Activated CD4-positive, alpha-beta memory T cell treated with anti-CD3 and anti-CD28 coated beads for 36 hours (primary cell): ENCODE measurements at regions not wholly inside any gene's neighbourhood (a gene's known extent, or its start where the extent isn't known, plus 50 kb on each side); places are given as distances from the start of the nearest gene placed in this dataset.

Experiments used
- CTCF ChIA-PET: fragments of 350-600 bp; sonication (Branson Sonifier 250); formaldehyde crosslinking; loops from one replicate; lab custom pipeline; 2021; ENCODE audit warnings: antibody characterized with exemption, inconsistent platforms; lab: Charles Lee
- POLR2A ChIA-PET: fragments of 350-600 bp; sonication (Branson Sonifier 250); formaldehyde crosslinking; loops from one replicate; lab custom pipeline; 2021; ENCODE audit warnings: antibody characterized with exemption; lab: Charles Lee
- DNase-seq: peaks from one replicate; pipeline ENCODE4 v3.0.0-alpha.2; 2020
- H3K27ac Mint-ChIP-seq: one replicate; pipeline ENCODE4 v1.8.0; 2021; ENCODE audit warnings: mixed read lengths
- H3K27me3 Mint-ChIP-seq: one replicate; pipeline ENCODE4 v1.8.0; 2021; ENCODE audit warnings: mixed read lengths
- H3K36me3 Mint-ChIP-seq: one replicate; pipeline ENCODE4 v1.8.0; 2021; ENCODE audit warnings: mixed read lengths
- H3K4me1 Mint-ChIP-seq: one replicate; pipeline ENCODE4 v1.8.0; 2021; ENCODE audit warnings: low read depth, mixed read lengths
- H3K4me3 Mint-ChIP-seq: one replicate; pipeline ENCODE4 v1.8.0; 2021; ENCODE audit warnings: mild to moderate bottlenecking, mixed read lengths
- H3K9me3 Mint-ChIP-seq: one replicate; pipeline ENCODE4 v1.8.0; 2021; ENCODE audit warnings: mixed read lengths
- intact Hi-C: fragments of 100-400 bp; cut with micrococcal nuclease; formaldehyde crosslinking; loops from one replicate; pipeline ENCODE4 v1.15.1; 2023

GRCh38 chr20:56181583-56181982 lies 66.9 kb upstream of the MC3R start:
- CTCF ChIA-PET, result no interaction called here
- Mint-ChIP-seq H3K9me3 (no peaks in the 10 kb centered on the region), H3K4me3 (no peak overlapping the region), H3K36me3 (no peaks in the 10 kb centered on the region), H3K4me1 (no peaks in the 10 kb centered on the region), H3K27me3 (no peaks in the 10 kb centered on the region), H3K27ac (no peak overlapping the region)
- intact Hi-C loops, result no loop called here
- POLR2A ChIA-PET, result no interaction called here
- DNase-seq, result no peak

DNA sequence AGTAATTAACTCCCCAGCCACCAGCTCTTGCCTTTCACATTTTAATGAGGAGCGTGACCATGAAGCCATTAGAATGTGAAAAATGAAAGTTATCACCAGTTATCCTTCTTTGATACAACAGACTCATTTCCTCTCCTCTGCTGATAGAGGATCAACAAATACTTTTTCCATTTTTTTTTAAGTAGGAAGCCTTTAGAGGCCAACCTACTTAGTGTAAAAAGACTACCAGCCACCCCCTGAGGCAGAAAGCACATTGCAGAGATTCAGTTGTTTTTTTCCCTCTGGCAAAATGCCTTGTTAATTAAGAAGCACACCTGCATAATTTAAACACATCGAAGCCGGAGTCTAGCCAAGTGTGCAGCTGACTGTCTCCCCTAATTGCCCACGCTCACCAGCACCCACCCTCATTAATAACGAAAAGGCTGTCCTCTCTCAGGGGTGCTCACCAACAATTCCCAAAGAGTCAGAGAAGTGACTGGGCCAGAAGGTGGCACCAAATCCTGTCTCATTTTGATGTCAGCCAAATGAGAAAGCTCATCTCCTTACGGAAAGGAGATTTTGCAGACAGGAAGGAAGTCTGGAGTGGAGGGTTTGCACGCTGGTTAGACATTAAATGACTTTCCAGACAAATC lies 60.9 kb upstream of the MC3R start:
- no peaks in the 10 kb centered on the region for H3K27me3 Mint-ChIP-seq
- H3K36me3 Mint-ChIP-seq, result no peaks in the 10 kb centered on the region
- H3K9me3 Mint-ChIP-seq, result no peaks in the 10 kb centered on the region
- POLR2A ChIA-PET, result no interaction called here
- H3K27ac Mint-ChIP-seq, result no peak overlapping the region
- no peak overlapping the region for H3K4me3 Mint-ChIP-seq
- no peaks in the 10 kb centered on the region for H3K4me1 Mint-ChIP-seq
- CTCF ChIA-PET, result interaction anchor here (1.0 to 1.2 kb wide), 2 partner anchors 14 to 156 kb away, joined by 3 to 4 read pairs; no protein-coding TSS in a partner anchor
- intact Hi-C loops, result no loop called here
- no peak for DNase-seq

DNA sequence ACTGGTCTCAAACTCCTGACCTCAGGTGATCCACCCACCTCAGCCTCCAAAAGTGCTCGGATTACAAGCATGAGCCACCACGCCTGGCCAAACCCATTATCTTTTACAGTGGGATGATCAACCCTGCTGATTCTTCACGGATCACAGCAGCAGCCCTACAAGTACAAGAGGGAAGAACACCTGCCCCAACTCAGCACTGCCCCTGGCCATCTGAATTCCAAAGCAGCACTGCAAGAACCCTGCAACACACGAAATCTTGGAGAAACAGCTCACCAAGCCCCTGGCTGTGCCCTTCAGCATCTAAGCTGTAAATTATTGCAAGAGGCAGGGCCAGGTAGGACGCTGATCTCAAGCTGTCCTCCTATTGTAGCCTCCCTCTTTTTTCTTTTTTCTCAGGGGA lies 54.5 kb upstream of the MC3R start:
- Mint-ChIP-seq H3K36me3 (no peaks in the 10 kb centered on the region), H3K4me1 (no peaks in the 10 kb centered on the region), H3K9me3 (peaks cover 3% of the 10 kb centered on the region), H3K27me3 (no peaks in the 10 kb centered on the region), H3K27ac (no peak overlapping the region), H3K4me3 (no peak overlapping the region)
- intact Hi-C loops, result no loop called here
- ChIA-PET CTCF (no interaction called here), POLR2A (no interaction called here)
- DNase-seq, result no peak

- intact Hi-C loops, result no loop called here
- no peak overlapping the region for H3K27ac Mint-ChIP-seq
- ChIA-PET POLR2A (no interaction called here), CTCF (no interaction called here)
- no peak for DNase-seq
- H3K9me3 Mint-ChIP-seq, result peaks cover 22% of the 10 kb centered on the region
- no peaks in the 10 kb centered on the region for H3K4me1 Mint-ChIP-seq
- H3K36me3 Mint-ChIP-seq, result no peaks in the 10 kb centered on the region
- no peaks in the 10 kb centered on the region for H3K27me3 Mint-ChIP-seq
- no peak overlapping the region for H3K4me3 Mint-ChIP-seq
Observed at GRCh38 chr20:56195946-56196345, 52.6 kb upstream of the MC3R start.
